IPS-NIHi11 (cell line): ENCODE measurements at regions not wholly inside any gene's neighbourhood (a gene's known extent, or its start where the extent isn't known, plus 50 kb on each side); places are given as distances from the start of the nearest gene placed in this dataset.

Experiments used
- DNase-seq: peaks from one replicate; pipeline ENCODE4 v3.0.0; 2012; ENCODE audit warnings: mixed read lengths, low spot score

GRCh38 chr15:31263751-31264558, 62.7 kb upstream of the KLF13 start:
- no peak for DNase-seq

- DNase-seq, result no peak
Measured at GRCh38 chr15:31264559-31265089, 62.0 kb upstream of the KLF13 start.

- DNase-seq, result no peak
Measured at GRCh38 chr15:31265090-31265870, 61.4 kb upstream of the KLF13 start.

GRCh38 chr15:31265871-31266711, 60.5 kb upstream of the KLF13 start:
- no peak for DNase-seq

- DNase-seq, result no peak
Measured at GRCh38 chr15:31266712-31267111, 59.9 kb upstream of the KLF13 start.

- no peak for DNase-seq
Measured at GRCh38 chr15:31267161-31268107, 59.2 kb upstream of the KLF13 start.

- no peak for DNase-seq
Measured at GRCh38 chr15:31268108-31268501, 58.5 kb upstream of the KLF13 start.

GRCh38 chr15:31268911-31269784, 57.5 kb upstream of the KLF13 start:
- DNase-seq, result peak; percentile 2

GRCh38 chr15:31269816-31270575, 56.6 kb upstream of the KLF13 start:
- peak; percentile 1 for DNase-seq

GRCh38 chr15:31270767-31271166, 55.9 kb upstream of the KLF13 start:
- peak; percentile 71 for DNase-seq

- no peak for DNase-seq
Measured at GRCh38 chr15:31271224-31271635, 55.4 kb upstream of the KLF13 start.

- no peak for DNase-seq
Measured at GRCh38 chr15:31271711-31272557, 54.7 kb upstream of the KLF13 start.

- DNase-seq, result no peak
Measured at GRCh38 chr15:31272558-31273257, 53.9 kb upstream of the KLF13 start.

- DNase-seq, result no peak
Measured at GRCh38 chr15:31273258-31273941, 53.2 kb upstream of the KLF13 start.

- DNase-seq, result no peak
Measured at GRCh38 chr15:31274496-31275330, 51.9 kb upstream of the KLF13 start.
